ENCODE measurements at regions not wholly inside any gene's neighbourhood (a gene's known extent, or its start where the extent isn't known, plus 50 kb on each side); places are given as distances from the start of the nearest gene placed in this dataset.

DNA sequence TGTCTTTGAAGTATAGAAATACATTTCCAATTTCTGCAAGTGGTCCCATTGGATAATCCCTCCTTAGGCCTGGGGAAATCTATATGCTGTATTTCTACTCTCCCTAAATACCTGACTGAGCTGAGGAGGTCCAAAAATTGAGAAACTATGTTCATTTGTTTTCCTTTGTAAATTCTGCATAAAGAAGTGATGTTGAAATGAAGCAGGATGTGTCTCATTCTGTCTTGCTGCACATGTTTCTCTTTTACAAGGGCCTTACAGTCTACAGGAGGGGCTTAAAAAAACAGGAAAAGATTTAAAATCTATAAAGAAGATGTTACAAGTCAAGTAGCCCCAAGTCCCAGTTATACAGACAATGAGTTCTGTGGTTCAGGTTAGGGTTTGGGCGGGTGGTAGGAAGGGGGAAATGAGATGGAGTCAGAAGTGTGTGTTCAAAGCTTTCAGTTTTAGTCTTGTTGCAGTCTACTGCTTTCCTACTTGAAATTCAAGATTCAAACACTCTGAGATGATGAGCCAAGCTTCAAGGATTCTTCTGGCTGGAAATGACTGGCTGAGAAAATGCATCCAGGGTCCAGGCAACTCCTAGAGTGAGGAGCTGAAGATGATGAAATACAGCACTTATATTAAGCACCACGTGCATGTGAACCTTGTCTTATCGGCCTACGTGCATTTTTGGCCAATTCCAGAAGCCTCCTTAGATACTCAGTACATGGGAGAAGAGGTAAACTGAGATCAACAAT lies 146.3 kb upstream of the CELF4 start:
- Histone ChIP-seq H3K4me2 (ENCODE audit: low read length) (no peak overlapping the region), H3K9me3 (ENCODE audit: control insufficient read depth, insufficient read depth, low read length) (no peaks in the 10 kb centered on the region), H4K20me1 (ENCODE audit: control insufficient read depth, insufficient read depth, low read depth, low read length) (no peaks in the 10 kb centered on the region), H3K27me3 (ENCODE audit: control insufficient read depth, low read length) (no peaks in the 10 kb centered on the region), H3K36me3 (ENCODE audit: control insufficient read depth, low read length) (no peaks in the 10 kb centered on the region), H3F3A (ENCODE audit: control insufficient read depth, insufficient read depth) (no peaks in the 10 kb centered on the region), H3K79me2 (ENCODE audit: control insufficient read depth, low read length) (no peaks in the 10 kb centered on the region), H3K9me2 (replicated peaks; ENCODE audit: control insufficient read depth, low read length) (no peaks in the 10 kb centered on the region), H3K27ac (ENCODE audit: low read depth, low read length) (no peak overlapping the region), H3K4me1 (ENCODE audit: control insufficient read depth, low read length) (no peaks in the 10 kb centered on the region), H3K4me3 (ENCODE audit: low read length) (no peak overlapping the region)
- TF ChIP-seq, protein P1, sequence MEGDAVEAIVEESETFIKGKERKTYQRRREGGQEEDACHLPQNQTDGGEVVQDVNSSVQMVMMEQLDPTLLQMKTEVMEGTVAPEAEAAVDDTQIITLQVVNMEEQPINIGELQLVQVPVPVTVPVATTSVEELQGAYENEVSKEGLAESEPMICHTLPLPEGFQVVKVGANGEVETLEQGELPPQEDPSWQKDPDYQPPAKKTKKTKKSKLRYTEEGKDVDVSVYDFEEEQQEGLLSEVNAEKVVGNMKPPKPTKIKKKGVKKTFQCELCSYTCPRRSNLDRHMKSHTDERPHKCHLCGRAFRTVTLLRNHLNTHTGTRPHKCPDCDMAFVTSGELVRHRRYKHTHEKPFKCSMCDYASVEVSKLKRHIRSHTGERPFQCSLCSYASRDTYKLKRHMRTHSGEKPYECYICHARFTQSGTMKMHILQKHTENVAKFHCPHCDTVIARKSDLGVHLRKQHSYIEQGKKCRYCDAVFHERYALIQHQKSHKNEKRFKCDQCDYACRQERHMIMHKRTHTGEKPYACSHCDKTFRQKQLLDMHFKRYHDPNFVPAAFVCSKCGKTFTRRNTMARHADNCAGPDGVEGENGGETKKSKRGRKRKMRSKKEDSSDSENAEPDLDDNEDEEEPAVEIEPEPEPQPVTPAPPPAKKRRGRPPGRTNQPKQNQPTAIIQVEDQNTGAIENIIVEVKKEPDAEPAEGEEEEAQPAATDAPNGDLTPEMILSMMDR (IDR thresholded peaks at IDR 0.05; ENCODE audit: low read depth, low read length, poor library complexity, severe bottlenecking), result no peak

DNA sequence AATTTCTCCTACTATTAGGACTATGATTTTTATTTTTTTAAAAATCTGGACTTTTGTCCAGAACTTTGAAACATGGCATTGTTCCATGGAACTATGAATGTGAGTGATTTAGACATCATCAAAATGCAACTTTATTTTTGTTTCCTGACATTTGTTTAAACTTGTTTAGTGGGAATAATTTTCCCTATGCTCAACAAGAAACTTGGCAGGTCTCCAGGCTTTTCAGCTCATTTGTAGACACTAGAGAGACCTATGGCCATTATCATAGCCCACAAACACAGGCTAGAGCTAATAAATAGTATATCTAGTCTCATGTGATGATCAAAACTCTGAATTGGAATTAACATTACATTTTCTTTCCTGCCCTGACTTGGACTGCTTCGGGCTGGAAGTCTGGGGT lies 145.1 kb upstream of the CELF4 start:
- Histone ChIP-seq H3F3A (ENCODE audit: control insufficient read depth, insufficient read depth) (no peaks in the 10 kb centered on the region), H3K27me3 (ENCODE audit: control insufficient read depth, low read length) (no peaks in the 10 kb centered on the region), H3K4me3 (ENCODE audit: low read length) (no peak overlapping the region), H4K20me1 (ENCODE audit: control insufficient read depth, insufficient read depth, low read depth, low read length) (no peaks in the 10 kb centered on the region), H3K4me2 (ENCODE audit: low read length) (no peak overlapping the region), H3K79me2 (ENCODE audit: control insufficient read depth, low read length) (no peaks in the 10 kb centered on the region), H3K36me3 (ENCODE audit: control insufficient read depth, low read length) (no peaks in the 10 kb centered on the region), H3K27ac (ENCODE audit: low read depth, low read length) (no peak overlapping the region), H3K4me1 (ENCODE audit: control insufficient read depth, low read length) (no peaks in the 10 kb centered on the region), H3K9me3 (ENCODE audit: control insufficient read depth, insufficient read depth, low read length) (no peaks in the 10 kb centered on the region), H3K9me2 (replicated peaks; ENCODE audit: control insufficient read depth, low read length) (no peaks in the 10 kb centered on the region)
- no peak for TF ChIP-seq EZH2phosphoT487 (IDR thresholded peaks at IDR 0.05; ENCODE audit: borderline replicate concordance, low read length)
- TF ChIP-seq, protein P1 (IDR thresholded peaks at IDR 0.05; ENCODE audit: low read depth, low read length, poor library complexity, severe bottlenecking), result no peak

DNA sequence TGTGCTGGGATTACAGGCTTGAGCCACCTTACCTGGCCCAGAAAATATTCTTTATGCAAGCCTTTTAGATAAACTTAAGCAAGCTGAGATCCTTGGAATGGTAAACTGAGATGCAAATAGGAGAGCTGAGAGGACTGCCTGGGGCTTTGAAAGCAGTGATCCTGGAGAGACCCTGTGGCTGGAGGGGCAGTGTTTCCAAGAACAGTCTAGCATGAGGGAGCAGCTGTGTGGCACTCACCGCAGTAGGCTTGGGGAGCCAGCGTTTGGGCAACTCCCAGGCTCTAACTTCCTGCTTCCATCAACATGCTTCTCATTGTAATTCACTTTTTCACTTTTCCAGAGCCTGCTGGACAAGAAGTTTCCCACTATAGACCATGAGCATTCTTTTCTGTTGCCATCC lies 144.1 kb upstream of the CELF4 start:
- TF ChIP-seq, protein P1 (IDR thresholded peaks at IDR 0.05; ENCODE audit: low read depth, low read length, poor library complexity, severe bottlenecking), result no peak
- TF ChIP-seq EZH2phosphoT487 (IDR thresholded peaks at IDR 0.05; ENCODE audit: borderline replicate concordance, low read length), result no peak
- no peaks in the 10 kb centered on the region for H3K4me1 ChIP-seq (ENCODE audit: control insufficient read depth, low read length)
- H3F3A ChIP-seq (ENCODE audit: control insufficient read depth, insufficient read depth), result no peaks in the 10 kb centered on the region
- H3K9me2 ChIP-seq (replicated peaks; ENCODE audit: control insufficient read depth, low read length), result no peaks in the 10 kb centered on the region; the same call in 1 of the 2 replicates
- no peaks in the 10 kb centered on the region for H3K9me3 ChIP-seq (ENCODE audit: control insufficient read depth, insufficient read depth, low read length)
- no peak overlapping the region for H3K27ac ChIP-seq (ENCODE audit: low read depth, low read length)
- H3K4me3 ChIP-seq (ENCODE audit: low read length), result no peak overlapping the region
- H3K36me3 ChIP-seq (ENCODE audit: control insufficient read depth, low read length), result no peaks in the 10 kb centered on the region
- H4K20me1 ChIP-seq (ENCODE audit: control insufficient read depth, insufficient read depth, low read depth, low read length), result no peaks in the 10 kb centered on the region
- H3K27me3 ChIP-seq (ENCODE audit: control insufficient read depth, low read length), result no peaks in the 10 kb centered on the region
- H3K79me2 ChIP-seq (ENCODE audit: control insufficient read depth, low read length), result no peaks in the 10 kb centered on the region
- H3K4me2 ChIP-seq (ENCODE audit: low read length), result no peak overlapping the region

All from DOHH2 (cell line).